K562 (cell line): ENCODE measurements at regions not wholly inside any gene's neighbourhood (a gene's known extent, or its start where the extent isn't known, plus 50 kb on each side); places are given as distances from the start of the nearest gene placed in this dataset.

Experiments
- ATF6 ChIP-seq: sonication (generic); formaldehyde crosslinking; IDR thresholded peaks from 2 replicates; pipeline ENCODE4 v1.4.0; 2020; ENCODE audit warnings: mild to moderate bottlenecking, missing genetic modification reagents
- CBFA2T2 ChIP-seq: fragments of 450-650 bp; conservative IDR thresholded peaks from 2 replicates; pipeline ENCODE4 v1.6.1; 2017; ENCODE audit warnings: mild to moderate bottlenecking
- CBX5 ChIP-seq: IDR thresholded peaks from 2 replicates; pipeline ENCODE4 v1.6.1; 2014; ENCODE audit warnings: low read depth, borderline replicate concordance
- CC2D1A ChIP-seq: fragments of 450-650 bp; IDR thresholded peaks from 2 replicates; pipeline ENCODE4 v1.6.1; 2017; ENCODE audit warnings: mild to moderate bottlenecking
- DACH1 ChIP-seq: fragments of 450-650 bp; IDR thresholded peaks from 2 replicates; pipeline ENCODE4 v1.6.1; 2018; ENCODE audit not compliant: partially characterized antibody
- HNRNPK ChIP-seq: fragments of 200-400 bp; formaldehyde crosslinking; IDR thresholded peaks from one replicate; pipeline ENCODE4 v1.6.1; 2018; ENCODE audit warnings: mild to moderate bottlenecking, low read depth, low read length; ENCODE audit not compliant: poor library complexity, severe bottlenecking
- MCM3 ChIP-seq: fragments of 450-650 bp; IDR thresholded peaks from 2 replicates; pipeline ENCODE4 v1.6.1; 2016
- MXI1 ChIP-seq: IDR thresholded peaks from 2 replicates; pipeline ENCODE4 v1.6.1; 2011; ENCODE audit warnings: low read depth, mild to moderate bottlenecking, improper control_type of control experiment, low read length
- MYC ChIP-seq, 2 experiments: fragments of 250-450 bp in 1 of 2; sonication (Bioruptor Pico) in 1 of 2; IDR thresholded peaks; 2 replicates each; pipeline versions ENCODE4 v1.5.1 to v1.6.1; 2012 to 2021; ENCODE audit warnings: low read depth in 2 of 2, borderline replicate concordance in 1 of 2, improper control_type of control experiment in 1 of 2, low read length in 1 of 2, mild to moderate bottlenecking in 1 of 2, moderate library complexity in 1 of 2
- MYNN ChIP-seq, 2 experiments: sonication (generic); formaldehyde crosslinking in 1 of 2; IDR thresholded peaks; 2 replicates each; pipeline versions ENCODE4 v1.5.0 to v1.6.1; 2016 to 2020; ENCODE audit warnings: antibody characterized with exemption in 1 of 2, missing genetic modification reagents in 1 of 2
- NR2C2 ChIP-seq, 2 experiments: fragments of 200-800 bp in 1 of 2; sonication (Bioruptor generic) in 1 of 2; sonication (generic) in 1 of 2; formaldehyde crosslinking in 1 of 2; IDR thresholded peaks; 2 replicates each; pipeline versions ENCODE4 v1.6.1 to v1.8.0; 2016 to 2022; ENCODE audit warnings: mild to moderate bottlenecking in 1 of 2, missing compliant biosample characterization in 1 of 2, missing genetic modification characterization in 1 of 2, missing genetic modification reagents in 1 of 2
- NRF1 ChIP-seq, 2 experiments: fragments of 450-650 bp; IDR thresholded peaks in 1 of 2; conservative IDR thresholded peaks in 1 of 2; 2 replicates each; pipeline ENCODE4 v1.6.1; 2014; ENCODE audit warnings: mild to moderate bottlenecking in 2 of 2
- POLR2G ChIP-seq: fragments of 200-400 bp; formaldehyde crosslinking; IDR thresholded peaks from 2 replicates; pipeline ENCODE4 v1.6.1; 2017; ENCODE audit warnings: low read depth, mild to moderate bottlenecking, antibody characterized with exemption, low read length, moderate library complexity
- POLR3A ChIP-seq: IDR thresholded peaks from 2 replicates; pipeline ENCODE4 v1.6.1; 2011; ENCODE audit warnings: borderline replicate concordance, mild to moderate bottlenecking, moderate library complexity; ENCODE audit not compliant: insufficient read length, insufficient read depth; ENCODE audit errors: extremely low read depth
- POLR3G ChIP-seq: IDR thresholded peaks from 2 replicates; pipeline ENCODE4 v1.6.1; 2011; ENCODE audit not compliant: insufficient read length, insufficient replicate concordance; ENCODE audit errors: extremely low read depth
- PRMT5 ChIP-seq: sonication (generic); formaldehyde crosslinking; IDR thresholded peaks from 2 replicates; pipeline ENCODE4 v1.5.0; 2020; ENCODE audit warnings: missing genetic modification reagents
- PTBP1 ChIP-seq: fragments of 200-400 bp; formaldehyde crosslinking; IDR thresholded peaks from 2 replicates; pipeline ENCODE4 v1.6.1; 2017; ENCODE audit warnings: low read depth, low read length
- TAF1 ChIP-seq: IDR thresholded peaks from 2 replicates; pipeline ENCODE4 v1.6.1; 2011; ENCODE audit warnings: mild to moderate bottlenecking, low read length, moderate library complexity; ENCODE audit not compliant: insufficient read depth, control insufficient read depth, severe bottlenecking; ENCODE audit errors: extremely low read depth
- TBP ChIP-seq: optimal IDR thresholded peaks from 2 replicates; pipeline ENCODE3; 2011; ENCODE audit warnings: low read depth, low read length, improper control_type of control experiment
- TEAD4 ChIP-seq, 2 experiments: sonication (generic) in 1 of 2; formaldehyde crosslinking in 1 of 2; IDR thresholded peaks; 2 replicates each; pipeline versions ENCODE4 v1.6.1 to v1.8.0; 2012 to 2022; ENCODE audit warnings: borderline replicate concordance in 1 of 2, inconsistent platforms in 1 of 2, low read length in 1 of 2, mild to moderate bottlenecking in 1 of 2, missing genetic modification reagents in 1 of 2
- U2AF2 ChIP-seq: fragments of 200-400 bp; formaldehyde crosslinking; optimal IDR thresholded peaks from 2 replicates; pipeline ENCODE3; 2017; ENCODE audit warnings: low read depth, mild to moderate bottlenecking, low read length
- ZNF445 ChIP-seq: fragments of 250-450 bp; sonication (Bioruptor Pico); IDR thresholded peaks from 2 replicates; pipeline ENCODE4 v1.4.0; 2020; ENCODE audit warnings: low read depth, mild to moderate bottlenecking, moderate library complexity
- ZNF507 ChIP-seq: conservative IDR thresholded peaks from 2 replicates; pipeline ENCODE4 v1.6.1; 2017; ENCODE audit warnings: missing genetic modification characterization, missing compliant biosample characterization
- TF ChIP-seq, protein P1 (sequence below): fragments of 200-800 bp; sonication (Bioruptor generic); IDR thresholded peaks from 2 replicates; pipeline ENCODE4 v1.6.1; 2017; ENCODE audit warnings: missing genetic modification characterization, missing compliant biosample characterization

GRCh38 chr4:186840771-186841301, 117.2 kb upstream of the FAT1 start (continued):
- TF ChIP-seq POLR2G (peak; percentile 62), TAF1 (no peak), DACH1 (no peak), MYNN (IDR thresholded peaks at IDR 0.05) (no peak), MYNN (CRISPR knock-in tag; IDR thresholded peaks at IDR 0.05) (no peak), CBFA2T2 (no peak), CC2D1A (no peak), NR2C2 (CRISPR knock-in tag; IDR thresholded peaks at IDR 0.05) (peak; percentile 88), NR2C2 (tag; IDR thresholded peaks at IDR 0.05) (peak; percentile 86), MYC (IDR thresholded peaks at IDR 0.05; ENCODE audit: low read depth, low read length) (peak; percentile 64), MYC (CRISPR knock-in tag; IDR thresholded peaks at IDR 0.05; ENCODE audit: borderline replicate concordance, low read depth) (0 out of 2 replicates have a peak, but pooled peaks have one; percentile 48), POLR3G (no peak), U2AF2 (no peak), TBP (peak; percentile 44), MCM3 (no peak), ATF6 (CRISPR knock-in tag) (no peak), ZNF445 (no peak), PRMT5 (no peak), POLR3A (no peak), NRF1 (conservative IDR thresholded peaks at IDR 0.05 in 1 of 2, IDR thresholded peaks at IDR 0.05 in 1 of 2) (peak; percentile 39 to 57; a peak in 3 of 4 replicates), MXI1 (no peak), TEAD4 (IDR thresholded peaks at IDR 0.05; ENCODE audit: low read length) (no peak), TEAD4 (CRISPR knock-in tag; IDR thresholded peaks at IDR 0.05; ENCODE audit: borderline replicate concordance) (no peak), ZNF507 (tag) (no peak), HNRNPK (no peak), CBX5 (no peak), PTBP1 (no peak)
- TF ChIP-seq, protein P1, sequence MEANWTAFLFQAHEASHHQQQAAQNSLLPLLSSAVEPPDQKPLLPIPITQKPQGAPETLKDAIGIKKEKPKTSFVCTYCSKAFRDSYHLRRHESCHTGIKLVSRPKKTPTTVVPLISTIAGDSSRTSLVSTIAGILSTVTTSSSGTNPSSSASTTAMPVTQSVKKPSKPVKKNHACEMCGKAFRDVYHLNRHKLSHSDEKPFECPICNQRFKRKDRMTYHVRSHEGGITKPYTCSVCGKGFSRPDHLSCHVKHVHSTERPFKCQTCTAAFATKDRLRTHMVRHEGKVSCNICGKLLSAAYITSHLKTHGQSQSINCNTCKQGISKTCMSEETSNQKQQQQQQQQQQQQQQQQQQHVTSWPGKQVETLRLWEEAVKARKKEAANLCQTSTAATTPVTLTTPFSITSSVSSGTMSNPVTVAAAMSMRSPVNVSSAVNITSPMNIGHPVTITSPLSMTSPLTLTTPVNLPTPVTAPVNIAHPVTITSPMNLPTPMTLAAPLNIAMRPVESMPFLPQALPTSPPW (CRISPR knock-in tag), result no peak
